Liver (tissue), 3 donors: ENCODE measurements at regions not wholly inside any gene's neighbourhood (a gene's known extent, or its start where the extent isn't known, plus 50 kb on each side); places are given as distances from the start of the nearest gene placed in this dataset.

Experiments
- ATF3 ChIP-seq: IDR thresholded peaks from 2 replicates; pipeline ENCODE4 v1.6.1; 2016; ENCODE audit warnings: antibody characterized with exemption
- JUND ChIP-seq, 2 donors: IDR thresholded peaks; 2 replicates each; pipeline ENCODE4 v1.6.1; 2016; ENCODE audit warnings: antibody characterized with exemption in 2 of 2
- RAD21 ChIP-seq, 2 donors: IDR thresholded peaks; 2 replicates each; pipeline ENCODE4 v1.6.1; 2016; ENCODE audit warnings: antibody characterized with exemption in 2 of 2, mild to moderate bottlenecking in 2 of 2
- REST ChIP-seq: IDR thresholded peaks from 2 replicates; pipeline ENCODE4 v1.6.1; 2016; ENCODE audit warnings: antibody characterized with exemption, mild to moderate bottlenecking
- RXRA ChIP-seq, 2 donors: IDR thresholded peaks; 2 replicates each; pipeline ENCODE4 v1.6.1; 2017 to 2018; ENCODE audit warnings: antibody characterized with exemption in 2 of 2, mild to moderate bottlenecking in 1 of 2
- TAF1 ChIP-seq: conservative IDR thresholded peaks from 2 replicates; pipeline ENCODE4 v1.6.1; 2016; ENCODE audit warnings: antibody characterized with exemption, mild to moderate bottlenecking
- YY1 ChIP-seq: IDR thresholded peaks from 2 replicates; pipeline ENCODE4 v1.6.1; 2016; ENCODE audit warnings: antibody characterized with exemption, mild to moderate bottlenecking
- TF ChIP-seq, protein P1 (sequence below): fragments of 150-350 bp; IDR thresholded peaks from 2 replicates; pipeline ENCODE4 v1.5.1; 2017; ENCODE audit warnings: improper control_type of control experiment, low read depth, low read length; ENCODE audit not compliant: missing input control
- TF ChIP-seq, protein P2 (sequence below): IDR thresholded peaks from 2 replicates; pipeline ENCODE4 v1.6.1; 2016; ENCODE audit warnings: antibody characterized with exemption
- TF ChIP-seq, protein P3 (sequence below): IDR thresholded peaks from 2 replicates; pipeline ENCODE4 v1.6.1; 2016; ENCODE audit warnings: antibody characterized with exemption
- donor health status: healthy.
- donor health status: healthy.

- TF ChIP-seq ATF3: no peak
- TF ChIP-seq, protein P1, sequence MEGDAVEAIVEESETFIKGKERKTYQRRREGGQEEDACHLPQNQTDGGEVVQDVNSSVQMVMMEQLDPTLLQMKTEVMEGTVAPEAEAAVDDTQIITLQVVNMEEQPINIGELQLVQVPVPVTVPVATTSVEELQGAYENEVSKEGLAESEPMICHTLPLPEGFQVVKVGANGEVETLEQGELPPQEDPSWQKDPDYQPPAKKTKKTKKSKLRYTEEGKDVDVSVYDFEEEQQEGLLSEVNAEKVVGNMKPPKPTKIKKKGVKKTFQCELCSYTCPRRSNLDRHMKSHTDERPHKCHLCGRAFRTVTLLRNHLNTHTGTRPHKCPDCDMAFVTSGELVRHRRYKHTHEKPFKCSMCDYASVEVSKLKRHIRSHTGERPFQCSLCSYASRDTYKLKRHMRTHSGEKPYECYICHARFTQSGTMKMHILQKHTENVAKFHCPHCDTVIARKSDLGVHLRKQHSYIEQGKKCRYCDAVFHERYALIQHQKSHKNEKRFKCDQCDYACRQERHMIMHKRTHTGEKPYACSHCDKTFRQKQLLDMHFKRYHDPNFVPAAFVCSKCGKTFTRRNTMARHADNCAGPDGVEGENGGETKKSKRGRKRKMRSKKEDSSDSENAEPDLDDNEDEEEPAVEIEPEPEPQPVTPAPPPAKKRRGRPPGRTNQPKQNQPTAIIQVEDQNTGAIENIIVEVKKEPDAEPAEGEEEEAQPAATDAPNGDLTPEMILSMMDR: no peak
- TF ChIP-seq, protein P2, sequence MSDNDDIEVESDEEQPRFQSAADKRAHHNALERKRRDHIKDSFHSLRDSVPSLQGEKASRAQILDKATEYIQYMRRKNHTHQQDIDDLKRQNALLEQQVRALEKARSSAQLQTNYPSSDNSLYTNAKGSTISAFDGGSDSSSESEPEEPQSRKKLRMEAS: no peak
- no peak for TF ChIP-seq RAD21 (IDR thresholded peaks at IDR 0.05)
- no peak for TF ChIP-seq JUND (IDR thresholded peaks at IDR 0.05)
- no peak for TF ChIP-seq REST
- TF ChIP-seq TAF1: no peak
- TF ChIP-seq RXRA (IDR thresholded peaks at IDR 0.05): no peak
- TF ChIP-seq, protein P3, sequence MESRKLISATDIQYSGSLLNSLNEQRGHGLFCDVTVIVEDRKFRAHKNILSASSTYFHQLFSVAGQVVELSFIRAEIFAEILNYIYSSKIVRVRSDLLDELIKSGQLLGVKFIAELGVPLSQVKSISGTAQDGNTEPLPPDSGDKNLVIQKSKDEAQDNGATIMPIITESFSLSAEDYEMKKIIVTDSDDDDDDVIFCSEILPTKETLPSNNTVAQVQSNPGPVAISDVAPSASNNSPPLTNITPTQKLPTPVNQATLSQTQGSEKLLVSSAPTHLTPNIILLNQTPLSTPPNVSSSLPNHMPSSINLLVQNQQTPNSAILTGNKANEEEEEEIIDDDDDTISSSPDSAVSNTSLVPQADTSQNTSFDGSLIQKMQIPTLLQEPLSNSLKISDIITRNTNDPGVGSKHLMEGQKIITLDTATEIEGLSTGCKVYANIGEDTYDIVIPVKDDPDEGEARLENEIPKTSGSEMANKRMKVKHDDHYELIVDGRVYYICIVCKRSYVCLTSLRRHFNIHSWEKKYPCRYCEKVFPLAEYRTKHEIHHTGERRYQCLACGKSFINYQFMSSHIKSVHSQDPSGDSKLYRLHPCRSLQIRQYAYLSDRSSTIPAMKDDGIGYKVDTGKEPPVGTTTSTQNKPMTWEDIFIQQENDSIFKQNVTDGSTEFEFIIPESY: no peak
- no peak for TF ChIP-seq YY1
Measured at GRCh38 chr10:21280971-21281572, 244.4 kb downstream of the SKIDA1 start.
